Liver (tissue), 8 donors: ENCODE measurements at regions not wholly inside any gene's neighbourhood (a gene's known extent, or its start where the extent isn't known, plus 50 kb on each side); places are given as distances from the start of the nearest gene placed in this dataset.

ENCODE experiments used
- DNase-seq: peaks from one replicate; pipeline ENCODE4 v3.0.0-alpha.2; 2017; ENCODE audit warnings: low spot score
- H3K27ac ChIP-seq, 2 donors: one replicate each; pipeline ENCODE4 v1.7.0; 2013; ENCODE audit warnings: inconsistent platforms in 2 of 2, low read length in 2 of 2, control low read depth in 1 of 2, low read depth in 1 of 2, mild to moderate bottlenecking in 1 of 2
- H3K27me3 ChIP-seq, 4 donors: one replicate each; pipeline versions ENCODE4 v1.6.1 to v1.7.0; 2013; ENCODE audit warnings: low read length in 3 of 4, inconsistent platforms in 1 of 4, mild to moderate bottlenecking in 1 of 4, moderate library complexity in 1 of 4; ENCODE audit not compliant: control insufficient read depth in 4 of 4, insufficient read depth in 4 of 4
- H3K36me3 ChIP-seq, 4 donors: one replicate each; pipeline versions ENCODE4 v1.6.1 to v1.7.0; 2013; ENCODE audit warnings: low read length in 3 of 4, mild to moderate bottlenecking in 3 of 4, low read depth in 1 of 4, moderate library complexity in 1 of 4; ENCODE audit not compliant: control insufficient read depth in 4 of 4, insufficient read depth in 3 of 4
- H3K4me1 ChIP-seq, 4 donors: one replicate each; pipeline versions ENCODE4 v1.6.1 to v1.7.0; 2013; ENCODE audit warnings: low read length in 3 of 4, mild to moderate bottlenecking in 3 of 4, moderate library complexity in 1 of 4; ENCODE audit not compliant: control insufficient read depth in 4 of 4, insufficient read depth in 4 of 4
- H3K4me3 ChIP-seq, 3 donors: one replicate each; pipeline versions ENCODE4 v1.6.1 to v1.7.0; 2013; ENCODE audit warnings: low read length in 3 of 3, control low read depth in 1 of 3, low read depth in 1 of 3, mild to moderate bottlenecking in 1 of 3
- H3K9ac ChIP-seq, 2 donors: one replicate each; pipeline ENCODE4 v1.7.0; 2013; ENCODE audit warnings: low read length in 2 of 2, mild to moderate bottlenecking in 2 of 2, moderate library complexity in 2 of 2, control low read depth in 1 of 2, low read depth in 1 of 2
- H3K9me3 ChIP-seq, 4 donors: one replicate each; pipeline versions ENCODE4 v1.6.1 to v1.7.0; 2013; ENCODE audit warnings: low read length in 3 of 4; ENCODE audit not compliant: control insufficient read depth in 4 of 4
- EGR1 ChIP-seq, 2 donors: IDR thresholded peaks; 2 replicates each; pipeline ENCODE4 v1.6.1; 2016 to 2018; ENCODE audit warnings: antibody characterized with exemption in 2 of 2, low read depth in 2 of 2
- FOXA1 ChIP-seq: IDR thresholded peaks from 2 replicates; pipeline ENCODE4 v1.6.1; 2016; ENCODE audit warnings: antibody characterized with exemption
- FOXA2 ChIP-seq: IDR thresholded peaks from 2 replicates; pipeline ENCODE4 v1.6.1; 2016; ENCODE audit warnings: antibody characterized with exemption
- HNF4G ChIP-seq: IDR thresholded peaks from 2 replicates; pipeline ENCODE4 v1.6.1; 2016; ENCODE audit warnings: antibody characterized with exemption
- JUND ChIP-seq, 2 donors: IDR thresholded peaks; 2 replicates each; pipeline ENCODE4 v1.6.1; 2016; ENCODE audit warnings: antibody characterized with exemption in 2 of 2
- RAD21 ChIP-seq, 2 donors: IDR thresholded peaks; 2 replicates each; pipeline ENCODE4 v1.6.1; 2016; ENCODE audit warnings: antibody characterized with exemption in 2 of 2, mild to moderate bottlenecking in 2 of 2
- SP1 ChIP-seq: IDR thresholded peaks from 2 replicates; pipeline ENCODE4 v1.6.1; 2018; ENCODE audit warnings: antibody characterized with exemption, mild to moderate bottlenecking
- TAF1 ChIP-seq: conservative IDR thresholded peaks from 2 replicates; pipeline ENCODE4 v1.6.1; 2016; ENCODE audit warnings: antibody characterized with exemption, mild to moderate bottlenecking
- YY1 ChIP-seq: IDR thresholded peaks from 2 replicates; pipeline ENCODE4 v1.6.1; 2016; ENCODE audit warnings: antibody characterized with exemption, mild to moderate bottlenecking
- WGBS: extraction: QIAGEN DNeasy Blood & Tissue Kit; methylation state at CpG from one replicate; pipeline ENCODE4 v1.1.7; 2013; 5-methylcytosine and 5-hydroxymethylcytosine counted together
- TF ChIP-seq, protein P1 (sequence below): fragments of 150-350 bp; IDR thresholded peaks from 2 replicates; pipeline ENCODE4 v1.5.1; 2017; ENCODE audit warnings: improper control_type of control experiment, low read depth, low read length; ENCODE audit not compliant: missing input control
- TF ChIP-seq, protein P2 (sequence below): IDR thresholded peaks from 2 replicates; pipeline ENCODE4 v1.6.1; 2016; ENCODE audit warnings: antibody characterized with exemption, mild to moderate bottlenecking
- TF ChIP-seq, protein P3 (sequence below): IDR thresholded peaks from 2 replicates; pipeline ENCODE4 v1.6.1; 2016; ENCODE audit warnings: antibody characterized with exemption
- TF ChIP-seq, protein P4 (sequence below): IDR thresholded peaks from 2 replicates; pipeline ENCODE4 v1.6.1; 2016; ENCODE audit warnings: antibody characterized with exemption
- TF ChIP-seq, protein P5 (sequence below): IDR thresholded peaks from 2 replicates; pipeline ENCODE4 v1.6.1; 2016; ENCODE audit warnings: antibody characterized with exemption
- donor health status: healthy.
- donor health status: healthy.
- donor health status: healthy.
- donor health status: healthy.
- donor health status: healthy.

DNA sequence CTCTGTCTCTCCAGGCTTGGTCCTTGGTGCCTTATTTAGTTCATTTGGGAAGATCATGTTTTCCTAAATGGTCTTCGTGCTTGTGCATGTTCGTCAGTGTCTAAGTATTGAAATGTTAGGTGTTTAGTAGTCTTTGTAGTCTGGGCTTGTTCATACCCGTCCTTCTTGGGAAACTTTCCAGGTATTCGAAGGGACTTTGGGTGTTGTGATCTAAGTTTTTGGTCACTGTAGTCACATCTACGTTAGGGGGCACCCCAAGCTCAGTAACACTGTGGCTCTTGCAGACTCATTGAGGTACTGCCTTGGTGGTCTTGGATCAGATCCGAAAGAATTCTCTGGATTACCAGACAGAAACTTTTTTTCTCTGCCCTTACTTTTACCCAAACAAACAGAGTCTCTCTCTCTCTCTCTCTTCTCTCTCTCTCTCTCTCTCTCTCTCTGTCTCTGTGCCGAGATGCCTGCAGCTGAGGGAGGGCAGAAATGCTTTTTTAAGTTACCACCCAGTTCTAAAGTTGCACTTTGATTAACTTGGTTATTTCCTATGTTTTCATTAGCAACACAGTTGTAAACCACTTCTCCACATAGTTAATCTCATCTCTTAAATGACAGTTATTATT, 67.6 kb upstream of the SLC7A3 start:
- Histone ChIP-seq H3K36me3 (no peaks in the 10 kb centered on the region), H3K9me3 (no peaks in the 10 kb centered on the region), H3K4me1 (no peaks in the 10 kb centered on the region), H3K27ac (no peak overlapping the region), H3K4me3 (no peak overlapping the region), H3K27me3 (no peaks in the 10 kb centered on the region), H3K9ac (no peak overlapping the region)
- 24% methylated on average over 7 of the region's 7 CpGs for WGBS
- peak; percentile 33 for DNase-seq
- TF ChIP-seq, protein P1, sequence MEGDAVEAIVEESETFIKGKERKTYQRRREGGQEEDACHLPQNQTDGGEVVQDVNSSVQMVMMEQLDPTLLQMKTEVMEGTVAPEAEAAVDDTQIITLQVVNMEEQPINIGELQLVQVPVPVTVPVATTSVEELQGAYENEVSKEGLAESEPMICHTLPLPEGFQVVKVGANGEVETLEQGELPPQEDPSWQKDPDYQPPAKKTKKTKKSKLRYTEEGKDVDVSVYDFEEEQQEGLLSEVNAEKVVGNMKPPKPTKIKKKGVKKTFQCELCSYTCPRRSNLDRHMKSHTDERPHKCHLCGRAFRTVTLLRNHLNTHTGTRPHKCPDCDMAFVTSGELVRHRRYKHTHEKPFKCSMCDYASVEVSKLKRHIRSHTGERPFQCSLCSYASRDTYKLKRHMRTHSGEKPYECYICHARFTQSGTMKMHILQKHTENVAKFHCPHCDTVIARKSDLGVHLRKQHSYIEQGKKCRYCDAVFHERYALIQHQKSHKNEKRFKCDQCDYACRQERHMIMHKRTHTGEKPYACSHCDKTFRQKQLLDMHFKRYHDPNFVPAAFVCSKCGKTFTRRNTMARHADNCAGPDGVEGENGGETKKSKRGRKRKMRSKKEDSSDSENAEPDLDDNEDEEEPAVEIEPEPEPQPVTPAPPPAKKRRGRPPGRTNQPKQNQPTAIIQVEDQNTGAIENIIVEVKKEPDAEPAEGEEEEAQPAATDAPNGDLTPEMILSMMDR: peak; percentile 8
- TF ChIP-seq HNF4G (no peak), JUND (IDR thresholded peaks at IDR 0.05) (no peak), YY1 (no peak), SP1 (no peak), RAD21 (IDR thresholded peaks at IDR 0.05) (peak; percentile 44 to 64), FOXA2 (no peak), FOXA1 (no peak)
- TF ChIP-seq, protein P2, sequence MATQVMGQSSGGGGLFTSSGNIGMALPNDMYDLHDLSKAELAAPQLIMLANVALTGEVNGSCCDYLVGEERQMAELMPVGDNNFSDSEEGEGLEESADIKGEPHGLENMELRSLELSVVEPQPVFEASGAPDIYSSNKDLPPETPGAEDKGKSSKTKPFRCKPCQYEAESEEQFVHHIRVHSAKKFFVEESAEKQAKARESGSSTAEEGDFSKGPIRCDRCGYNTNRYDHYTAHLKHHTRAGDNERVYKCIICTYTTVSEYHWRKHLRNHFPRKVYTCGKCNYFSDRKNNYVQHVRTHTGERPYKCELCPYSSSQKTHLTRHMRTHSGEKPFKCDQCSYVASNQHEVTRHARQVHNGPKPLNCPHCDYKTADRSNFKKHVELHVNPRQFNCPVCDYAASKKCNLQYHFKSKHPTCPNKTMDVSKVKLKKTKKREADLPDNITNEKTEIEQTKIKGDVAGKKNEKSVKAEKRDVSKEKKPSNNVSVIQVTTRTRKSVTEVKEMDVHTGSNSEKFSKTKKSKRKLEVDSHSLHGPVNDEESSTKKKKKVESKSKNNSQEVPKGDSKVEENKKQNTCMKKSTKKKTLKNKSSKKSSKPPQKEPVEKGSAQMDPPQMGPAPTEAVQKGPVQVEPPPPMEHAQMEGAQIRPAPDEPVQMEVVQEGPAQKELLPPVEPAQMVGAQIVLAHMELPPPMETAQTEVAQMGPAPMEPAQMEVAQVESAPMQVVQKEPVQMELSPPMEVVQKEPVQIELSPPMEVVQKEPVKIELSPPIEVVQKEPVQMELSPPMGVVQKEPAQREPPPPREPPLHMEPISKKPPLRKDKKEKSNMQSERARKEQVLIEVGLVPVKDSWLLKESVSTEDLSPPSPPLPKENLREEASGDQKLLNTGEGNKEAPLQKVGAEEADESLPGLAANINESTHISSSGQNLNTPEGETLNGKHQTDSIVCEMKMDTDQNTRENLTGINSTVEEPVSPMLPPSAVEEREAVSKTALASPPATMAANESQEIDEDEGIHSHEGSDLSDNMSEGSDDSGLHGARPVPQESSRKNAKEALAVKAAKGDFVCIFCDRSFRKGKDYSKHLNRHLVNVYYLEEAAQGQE: no peak
- TF ChIP-seq, protein P3, sequence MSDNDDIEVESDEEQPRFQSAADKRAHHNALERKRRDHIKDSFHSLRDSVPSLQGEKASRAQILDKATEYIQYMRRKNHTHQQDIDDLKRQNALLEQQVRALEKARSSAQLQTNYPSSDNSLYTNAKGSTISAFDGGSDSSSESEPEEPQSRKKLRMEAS: no peak
- TF ChIP-seq, protein P4, sequence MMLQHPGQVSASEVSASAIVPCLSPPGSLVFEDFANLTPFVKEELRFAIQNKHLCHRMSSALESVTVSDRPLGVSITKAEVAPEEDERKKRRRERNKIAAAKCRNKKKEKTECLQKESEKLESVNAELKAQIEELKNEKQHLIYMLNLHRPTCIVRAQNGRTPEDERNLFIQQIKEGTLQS: no peak

DNA sequence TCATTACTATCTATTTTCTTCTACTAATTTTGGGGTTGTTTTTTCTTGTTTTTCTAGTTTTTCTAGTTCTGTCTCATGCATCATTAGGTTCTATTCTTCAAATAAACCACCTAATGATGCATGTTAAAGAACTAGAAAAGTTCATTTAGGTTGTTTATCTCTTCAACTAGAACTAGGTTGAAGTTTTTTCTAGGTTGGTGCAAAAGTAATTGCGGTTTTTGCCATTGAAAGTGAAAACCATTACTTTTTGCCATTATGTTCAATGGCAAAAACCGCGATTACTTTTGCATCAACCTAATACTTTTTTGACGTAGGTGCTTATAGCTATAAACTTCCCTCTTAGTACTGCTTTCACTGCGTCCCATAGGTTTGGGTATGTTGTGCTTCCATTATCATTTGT, 64.4 kb upstream of the SLC7A3 start:
- H3K27me3 ChIP-seq: no peaks in the 10 kb centered on the region
- TF ChIP-seq, protein P5, sequence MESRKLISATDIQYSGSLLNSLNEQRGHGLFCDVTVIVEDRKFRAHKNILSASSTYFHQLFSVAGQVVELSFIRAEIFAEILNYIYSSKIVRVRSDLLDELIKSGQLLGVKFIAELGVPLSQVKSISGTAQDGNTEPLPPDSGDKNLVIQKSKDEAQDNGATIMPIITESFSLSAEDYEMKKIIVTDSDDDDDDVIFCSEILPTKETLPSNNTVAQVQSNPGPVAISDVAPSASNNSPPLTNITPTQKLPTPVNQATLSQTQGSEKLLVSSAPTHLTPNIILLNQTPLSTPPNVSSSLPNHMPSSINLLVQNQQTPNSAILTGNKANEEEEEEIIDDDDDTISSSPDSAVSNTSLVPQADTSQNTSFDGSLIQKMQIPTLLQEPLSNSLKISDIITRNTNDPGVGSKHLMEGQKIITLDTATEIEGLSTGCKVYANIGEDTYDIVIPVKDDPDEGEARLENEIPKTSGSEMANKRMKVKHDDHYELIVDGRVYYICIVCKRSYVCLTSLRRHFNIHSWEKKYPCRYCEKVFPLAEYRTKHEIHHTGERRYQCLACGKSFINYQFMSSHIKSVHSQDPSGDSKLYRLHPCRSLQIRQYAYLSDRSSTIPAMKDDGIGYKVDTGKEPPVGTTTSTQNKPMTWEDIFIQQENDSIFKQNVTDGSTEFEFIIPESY: no peak
- TF ChIP-seq, protein P2: no peak
- TF ChIP-seq, protein P3: no peak
- TF ChIP-seq, protein P1: no peak
- TF ChIP-seq TAF1 (no peak), EGR1 (IDR thresholded peaks at IDR 0.05; ENCODE audit: low read depth in 2 of 2) (no peak), RAD21 (IDR thresholded peaks at IDR 0.05) (no peak), JUND (IDR thresholded peaks at IDR 0.05) (no peak), YY1 (no peak)
- H3K9ac ChIP-seq: no peak overlapping the region
- no peaks in the 10 kb centered on the region for H3K4me1 ChIP-seq
- no peaks in the 10 kb centered on the region for H3K36me3 ChIP-seq
- no peak for DNase-seq
- no peak overlapping the region for H3K27ac ChIP-seq
- no peaks in the 10 kb centered on the region for H3K9me3 ChIP-seq
- 95% methylated on average over 5 of the region's 5 CpGs for WGBS
- no peak overlapping the region for H3K4me3 ChIP-seq
